NCI-H748 (cell line): ENCODE measurements at regions not wholly inside any gene's neighbourhood (a gene's known extent, or its start where the extent isn't known, plus 50 kb on each side); places are given as distances from the start of the nearest gene placed in this dataset.
A peak's percentile ranks its signal among the peaks of the same experiment; 100 is the strongest.
"Not testable (repeated sequence)": the region's sequence is repeated elsewhere in the genome, so short reads cannot be mapped to it uniquely, and the experiment has no call there.

ENCODE experiments used
- DNase-seq: peaks from one replicate; lab custom pipeline; 2025; ENCODE audit not compliant: unreplicated experiment; lab: John Stamatoyannopoulos, UW

GRCh38 chr1:70667494-70668170, 256.6 kb downstream of the CTH start:
- DNase-seq, result peak; percentile 47

- DNase-seq, result no peak
Observed at GRCh38 chr1:70671006-70671405, 259.9 kb downstream of the CTH start.

- no peak for DNase-seq
Observed at GRCh38 chr1:70672442-70672888, 261.4 kb downstream of the CTH start.

- DNase-seq, result no peak
Observed at GRCh38 chr1:70674941-70675685, 264.0 kb downstream of the CTH start.

- DNase-seq, result peak; percentile 40
Observed at GRCh38 chr1:70675737-70676156, 264.7 kb downstream of the CTH start.

- DNase-seq, result peak; percentile 85
Observed at GRCh38 chr1:70685300-70686286, 274.5 kb downstream of the CTH start.

GRCh38 chr1:70688580-70688979, 277.5 kb downstream of the CTH start:
- DNase-seq, result no peak

GRCh38 chr1:70706381-70707037, 295.4 kb downstream of the CTH start:
- DNase-seq, result no peak

- DNase-seq, result no peak
Observed at GRCh38 chr1:70707214-70707613, 296.1 kb downstream of the CTH start.

GRCh38 chr1:70714149-70714548, 303.1 kb downstream of the CTH start:
- peak; percentile 14 for DNase-seq

GRCh38 chr1:70717211-70717610, 306.1 kb downstream of the CTH start:
- peak; percentile 31 for DNase-seq

- DNase-seq, result peak; percentile 71
Observed at GRCh38 chr1:70717656-70718055, 306.6 kb downstream of the CTH start.

GRCh38 chr1:70718086-70718630, 307.1 kb downstream of the CTH start:
- peak; percentile 80 for DNase-seq

GRCh38 chr1:70719154-70719553, 308.1 kb downstream of the CTH start:
- DNase-seq, result no peak

GRCh38 chr1:70720109-70720508, 309.0 kb downstream of the CTH start:
- DNase-seq, result peak; percentile 37

GRCh38 chr1:70720521-70720920, 309.5 kb downstream of the CTH start:
- no peak for DNase-seq

GRCh38 chr1:70727886-70728489, 316.9 kb downstream of the CTH start:
- no peak for DNase-seq

GRCh38 chr1:70736518-70736917, 311.1 kb downstream of the PTGER3 start:
- DNase-seq, result not testable (repeated sequence)

- peak; percentile 25 for DNase-seq
Observed at GRCh38 chr1:70737125-70737524, 310.5 kb downstream of the PTGER3 start.

GRCh38 chr1:70738624-70739023, 309.0 kb downstream of the PTGER3 start:
- peak; percentile 95 for DNase-seq
